IMR-90 (cell line): ENCODE measurements at regions not wholly inside any gene's neighbourhood (a gene's known extent, or its start where the extent isn't known, plus 50 kb on each side); places are given as distances from the start of the nearest gene placed in this dataset.

Experiments
- ATAC-seq: fragments of 200-7000 bp; cut with Tn5 transposase; 2 replicates; pipeline ENCODE4 v1.9.1; 2020; ENCODE audit warnings: low read depth, mild to moderate bottlenecking, moderate library complexity
- BruUV-seq: library from RNA; stranded (reverse); fragments of 400-500 nt; replicated peaks from 2 replicates; lab custom pipeline; 2021; lab: Mats Ljungman, UMichigan
- CTCF ChIA-PET: fragments of 300-600 bp; formaldehyde crosslinking; extraction: SDS; loops from one replicate; lab custom pipeline; 2021; ENCODE audit warnings: antibody characterized with exemption; lab: Yijun Ruan, JAX
- POLR2A ChIA-PET: fragments of 300-600 bp; sonication (Branson Sonifier 250); formaldehyde crosslinking; loops from one replicate; lab custom pipeline; 2022; ENCODE audit warnings: antibody characterized with exemption; ENCODE audit not compliant: unreplicated experiment; lab: Charles Lee
- DNase-seq: peaks from one replicate; pipeline ENCODE4 v3.0.0; 2013
- H2AFZ ChIP-seq: replicated peaks from 2 replicates; pipeline ENCODE3; 2013; ENCODE audit warnings: low read length, mild to moderate bottlenecking; ENCODE audit not compliant: poor library complexity
- H2AK5ac ChIP-seq: 2 replicates; pipeline ENCODE4 v1.6.1; 2013; ENCODE audit warnings: low read depth, low read length, inconsistent platforms
- H2AK9ac ChIP-seq: replicated peaks from 2 replicates; pipeline ENCODE3; 2013; ENCODE audit warnings: mild to moderate bottlenecking, low read depth, low read length, moderate library complexity; ENCODE audit not compliant: poor library complexity
- H2BK120ac ChIP-seq: 2 replicates; pipeline ENCODE4 v1.6.1; 2013; ENCODE audit warnings: low read depth, low read length, inconsistent platforms
- H2BK15ac ChIP-seq: 3 replicates; pipeline ENCODE4 v1.6.1; 2013; ENCODE audit warnings: low read depth, low read length, inconsistent platforms
- H2BK20ac ChIP-seq: 2 replicates; pipeline ENCODE4 v1.6.1; 2013; ENCODE audit warnings: low read depth, mild to moderate bottlenecking, inconsistent platforms, low read length, moderate library complexity
- H2BK5ac ChIP-seq: 2 replicates; pipeline ENCODE4 v1.6.1; 2013; ENCODE audit warnings: mild to moderate bottlenecking, low read depth, low read length, inconsistent platforms; ENCODE audit not compliant: poor library complexity, severe bottlenecking
- H3K14ac ChIP-seq: replicated peaks from 2 replicates; pipeline ENCODE4 v1.6.1; 2013; ENCODE audit warnings: low read depth, low read length, inconsistent platforms
- H3K18ac ChIP-seq: 2 replicates; pipeline ENCODE4 v1.6.1; 2013; ENCODE audit warnings: low read depth, low read length, control low read depth
- H3K23ac ChIP-seq: 2 replicates; pipeline ENCODE4 v1.6.1; 2013; ENCODE audit warnings: low read depth, low read length, inconsistent platforms
- H3K27ac ChIP-seq: 2 replicates; pipeline ENCODE4 v1.5.1; 2013; ENCODE audit warnings: mild to moderate bottlenecking, control low read depth, low read length; ENCODE audit not compliant: insufficient read depth
- H3K27me3 ChIP-seq: 2 replicates; pipeline ENCODE4 v1.6.1; 2013; ENCODE audit warnings: low read length; ENCODE audit not compliant: control insufficient read depth, insufficient read depth
- H3K36me3 ChIP-seq: 2 replicates; pipeline ENCODE4 v1.6.1; 2013; ENCODE audit warnings: low read length, mixed read lengths; ENCODE audit not compliant: control insufficient read depth, insufficient read depth
- H3K4ac ChIP-seq: 2 replicates; pipeline ENCODE4 v1.6.1; 2013; ENCODE audit warnings: low read depth, low read length, inconsistent platforms
- H3K4me1 ChIP-seq: 2 replicates; pipeline ENCODE4 v1.6.1; 2013; ENCODE audit warnings: low read length, mixed read lengths; ENCODE audit not compliant: control insufficient read depth, insufficient read depth
- H3K4me2 ChIP-seq: 2 replicates; pipeline ENCODE4 v1.6.1; 2013; ENCODE audit warnings: low read depth, mild to moderate bottlenecking, control low read depth, low read length, moderate library complexity
- H3K4me3 ChIP-seq: 2 replicates; pipeline ENCODE4 v1.5.1; 2013; ENCODE audit warnings: low read depth, mild to moderate bottlenecking, control low read depth, low read length, moderate library complexity; ENCODE audit not compliant: insufficient read depth
- H3K56ac ChIP-seq: 2 replicates; pipeline ENCODE4 v1.6.1; 2013; ENCODE audit warnings: low read length, inconsistent platforms; ENCODE audit not compliant: insufficient read depth; ENCODE audit errors: extremely low read depth
- H3K79me1 ChIP-seq, 2 experiments: 2 replicates each; pipeline ENCODE4 v1.6.1; 2013; ENCODE audit warnings: low read length in 2 of 2, inconsistent platforms in 1 of 2, low read depth in 1 of 2
- H3K9ac ChIP-seq: 2 replicates; pipeline ENCODE4 v1.6.1; 2013; ENCODE audit warnings: low read depth, low read length, control low read depth
- H3K9me1 ChIP-seq: 2 replicates; pipeline ENCODE4 v1.6.1; 2013; ENCODE audit warnings: low read length, inconsistent platforms; ENCODE audit not compliant: insufficient read depth
- H3K9me3 ChIP-seq: 2 replicates; pipeline ENCODE4 v1.6.1; 2013; ENCODE audit warnings: low read length; ENCODE audit not compliant: control insufficient read depth, insufficient read depth
- H4K20me1 ChIP-seq: 2 replicates; pipeline ENCODE4 v1.6.1; 2013; ENCODE audit warnings: low read length, inconsistent platforms; ENCODE audit not compliant: insufficient read depth
- H4K5ac ChIP-seq: 2 replicates; pipeline ENCODE4 v1.6.1; 2013; ENCODE audit warnings: mild to moderate bottlenecking, low read depth, low read length, control low read depth
- H4K8ac ChIP-seq, 2 experiments: 2 replicates each; pipeline ENCODE4 v1.6.1; 2013; ENCODE audit warnings: low read depth in 2 of 2, low read length in 2 of 2, control low read depth in 1 of 2, inconsistent platforms in 1 of 2
- H4K91ac ChIP-seq: 2 replicates; pipeline ENCODE4 v1.6.1; 2013; ENCODE audit warnings: low read depth, low read length, inconsistent platforms; ENCODE audit not compliant: insufficient read depth
- ELK1 ChIP-seq: fragments of 150-350 bp; IDR thresholded peaks from 2 replicates; pipeline ENCODE4 v1.6.1; 2016; ENCODE audit warnings: low read depth, mild to moderate bottlenecking, low read length, moderate library complexity, borderline replicate concordance
- MAZ ChIP-seq: IDR thresholded peaks from 2 replicates; pipeline ENCODE4 v1.6.1; 2012; ENCODE audit warnings: low read depth, mild to moderate bottlenecking, low read length, improper control_type of control experiment, moderate library complexity, borderline replicate concordance
- dilution Hi-C: fragments of 300-500 bp; cut with HindIII; formaldehyde crosslinking; loops from one replicate; pipeline ENCODE4 v1.14.3; 2018; ENCODE audit warnings: low sequenced_read_pairs; ENCODE audit not compliant: unreplicated experiment
- in situ Hi-C: fragments of 300-500 bp; cut with MboI; formaldehyde crosslinking; loops from 3 replicates; pipeline ENCODE4 v1.14.3; 2019; ENCODE audit warnings: low sequenced_read_pairs, inconsistent platforms, mixed read lengths
- intact Hi-C: fragments of 100-400 bp; cut with micrococcal nuclease; formaldehyde crosslinking; loops from 2 replicates; pipeline ENCODE4 v1.10.0; 2022

GRCh38 chr6:81643156-81643555 is 109.3 kb downstream of the TENT5A start:
- intact Hi-C loops = loop anchor here (5.0 kb wide), 1 partner anchor 79 kb away; no protein-coding TSS in a partner anchor
- no peak overlapping the region for H3K4me3 ChIP-seq

More at GRCh38 chr6:81643156-81643555, 109.3 kb downstream of the TENT5A start:
- no peaks in the 10 kb centered on the region for H3K4me1 ChIP-seq
- no peaks in the 10 kb centered on the region for H3K27me3 ChIP-seq
- H2BK20ac ChIP-seq = no peak overlapping the region
- H4K8ac ChIP-seq = no peak overlapping the region
- no peak overlapping the region for H3K56ac ChIP-seq
- DNase-seq (no peak), ATAC-seq (no peak)
- H3K79me1 ChIP-seq = no peaks in the 10 kb centered on the region
- TF ChIP-seq ELK1 = no peak
- no peak for TF ChIP-seq MAZ
- H3K27ac ChIP-seq = no peak overlapping the region
- H2AK9ac ChIP-seq = no peak overlapping the region
- in situ Hi-C loops (no loop called here), dilution Hi-C loops (no loop called here)
- H3K9me3 ChIP-seq = no peaks in the 10 kb centered on the region
- H3K36me3 ChIP-seq = no peaks in the 10 kb centered on the region
- H3K9ac ChIP-seq = no peak overlapping the region
- no TSS peak for BruUV-seq
- H2BK5ac ChIP-seq = no peak overlapping the region
- H4K20me1 ChIP-seq = no peaks in the 10 kb centered on the region
- H3K14ac ChIP-seq = no peak overlapping the region
- H3K4ac ChIP-seq = no peak overlapping the region
- no peaks in the 10 kb centered on the region for H3K9me1 ChIP-seq
- no peak overlapping the region for H3K18ac ChIP-seq
- H2AK5ac ChIP-seq = no peak overlapping the region
- H2BK15ac ChIP-seq = no peak overlapping the region
- CTCF ChIA-PET = no interaction called here
- H3K23ac ChIP-seq = no peak overlapping the region
- H4K91ac ChIP-seq = no peak overlapping the region
- H2AFZ ChIP-seq = no peak overlapping the region
- H3K4me2 ChIP-seq = no peak overlapping the region
- H2BK120ac ChIP-seq = no peak overlapping the region
- POLR2A ChIA-PET = no interaction called here
- H4K5ac ChIP-seq = no peak overlapping the region
